ENCODE measurements at regions not wholly inside any gene's neighbourhood (a gene's known extent, or its start where the extent isn't known, plus 50 kb on each side); places are given as distances from the start of the nearest gene placed in this dataset.

- Histone ChIP-seq H3K27ac (no peak overlapping the region), H3K4me1 (no peaks in the 10 kb centered on the region), H3K9me3 (no peaks in the 10 kb centered on the region), H3K4me3 (no peak overlapping the region), H3K36me3 (no peaks in the 10 kb centered on the region), H3K27me3 (ENCODE audit: low read depth) (no peaks in the 10 kb centered on the region)
- DNase-seq (no peak), ATAC-seq (no peak)
- TF ChIP-seq CTCF (IDR thresholded peaks at IDR 0.05) = no peak
- intact Hi-C loops (cut with DNase I) = no loop called here
Measured at GRCh38 chr13:71115301-71115700, 751.7 kb downstream of the DACH1 start.

- Histone ChIP-seq H3K4me1 (no peaks in the 10 kb centered on the region), H3K9me3 (no peaks in the 10 kb centered on the region), H3K36me3 (no peaks in the 10 kb centered on the region), H3K27me3 (ENCODE audit: low read depth) (no peaks in the 10 kb centered on the region), H3K27ac (no peak overlapping the region), H3K4me3 (no peak overlapping the region)
- TF ChIP-seq CTCF (IDR thresholded peaks at IDR 0.05) = no peak
- DNase-seq (no peak), ATAC-seq (no peak)
- intact Hi-C loops (cut with DNase I) = no loop called here
Measured at GRCh38 chr13:71096421-71096820, 770.6 kb downstream of the DACH1 start.

- H3K27me3 ChIP-seq (ENCODE audit: low read depth) = no peaks in the 10 kb centered on the region
- no peak overlapping the region for H3K4me3 ChIP-seq
Measured at GRCh38 chr13:71090990-71091389, 776.0 kb downstream of the DACH1 start.

GRCh38 chr13:71089056-71089455, 777.9 kb downstream of the DACH1 start:
- ATAC-seq = no peak
- Histone ChIP-seq H3K36me3 (no peaks in the 10 kb centered on the region), H3K4me3 (no peak overlapping the region), H3K27ac (no peak overlapping the region), H3K9me3 (no peaks in the 10 kb centered on the region), H3K27me3 (ENCODE audit: low read depth) (no peaks in the 10 kb centered on the region), H3K4me1 (no peaks in the 10 kb centered on the region)
- TF ChIP-seq CTCF (IDR thresholded peaks at IDR 0.05) = no peak
- DNase-seq = no peak
- intact Hi-C loops (cut with DNase I) = no loop called here

More at GRCh38 chr13:71090990-71091389, 776.0 kb downstream of the DACH1 start:
- TF ChIP-seq CTCF (IDR thresholded peaks at IDR 0.05) = no peak
- Histone ChIP-seq H3K4me1 (no peaks in the 10 kb centered on the region), H3K9me3 (no peaks in the 10 kb centered on the region), H3K36me3 (no peaks in the 10 kb centered on the region), H3K27ac (no peak overlapping the region)
- intact Hi-C loops (cut with DNase I) = no loop called here
- no peak for DNase-seq
- no peak for ATAC-seq

- DNase-seq (no peak), ATAC-seq (no peak)
- Histone ChIP-seq H3K4me1 (no peaks in the 10 kb centered on the region), H3K36me3 (no peaks in the 10 kb centered on the region), H3K9me3 (no peaks in the 10 kb centered on the region), H3K27ac (no peak overlapping the region), H3K4me3 (no peak overlapping the region), H3K27me3 (ENCODE audit: low read depth) (no peaks in the 10 kb centered on the region)
- TF ChIP-seq CTCF (IDR thresholded peaks at IDR 0.05) = no peak
- intact Hi-C loops (cut with DNase I) = no loop called here
Measured at GRCh38 chr13:71087432-71087831, 779.6 kb downstream of the DACH1 start.

- Histone ChIP-seq H3K27me3 (ENCODE audit: low read depth) (no peaks in the 10 kb centered on the region), H3K4me3 (no peak overlapping the region), H3K4me1 (no peaks in the 10 kb centered on the region), H3K36me3 (no peaks in the 10 kb centered on the region), H3K27ac (no peak overlapping the region), H3K9me3 (no peaks in the 10 kb centered on the region)
- intact Hi-C loops (cut with DNase I) = no loop called here
- no peak for ATAC-seq
- DNase-seq = no peak
- no peak for TF ChIP-seq CTCF (IDR thresholded peaks at IDR 0.05)
Measured at GRCh38 chr13:71087006-71087405, 780.0 kb downstream of the DACH1 start.
